Thyroid gland (tissue), 4 donors: ENCODE measurements at regions not wholly inside any gene's neighbourhood (a gene's known extent, or its start where the extent isn't known, plus 50 kb on each side); places are given as distances from the start of the nearest gene placed in this dataset.

ENCODE experiments used
- POLR2A ChIP-seq, 2 donors: fragments of 450-650 bp; IDR thresholded peaks; one replicate each; pipeline ENCODE4 v1.6.1; 2017; ENCODE audit warnings: antibody characterized with exemption in 2 of 2, mild to moderate bottlenecking in 2 of 2, moderate library complexity in 1 of 2
- TF ChIP-seq, protein P1 (sequence below), 6 experiments: fragments of 200-600 bp in 3 of 6; fragments of 450-650 bp in 3 of 6; sonication (generic) in 3 of 6; IDR thresholded peaks; one replicate each; pipeline ENCODE4 v1.5.1; 2016 to 2019; ENCODE audit warnings: antibody characterized with exemption in 6 of 6, mild to moderate bottlenecking in 2 of 6, inconsistent platforms in 1 of 6, moderate library complexity in 1 of 6

DNA sequence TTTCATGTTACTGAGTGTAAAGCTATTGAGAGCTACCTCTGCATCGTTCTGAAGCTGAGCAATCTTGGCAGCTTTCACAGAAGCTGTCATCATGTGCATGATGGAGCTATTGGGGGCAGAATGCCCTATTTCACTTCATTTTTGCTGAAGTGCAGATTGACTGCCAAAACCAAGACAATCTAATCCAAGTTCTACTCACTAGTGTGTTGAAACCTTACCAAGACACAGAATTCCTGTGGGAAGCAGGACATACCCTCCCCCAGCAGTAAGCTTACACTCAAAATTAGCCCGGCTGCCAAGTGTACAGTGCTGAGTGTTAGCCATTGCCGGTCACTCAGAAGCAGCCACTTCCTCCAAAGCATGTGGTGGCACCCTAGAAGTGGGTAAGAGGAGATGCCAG lies 177.3 kb upstream of the TENT5A start:
- TF ChIP-seq, protein P1, sequence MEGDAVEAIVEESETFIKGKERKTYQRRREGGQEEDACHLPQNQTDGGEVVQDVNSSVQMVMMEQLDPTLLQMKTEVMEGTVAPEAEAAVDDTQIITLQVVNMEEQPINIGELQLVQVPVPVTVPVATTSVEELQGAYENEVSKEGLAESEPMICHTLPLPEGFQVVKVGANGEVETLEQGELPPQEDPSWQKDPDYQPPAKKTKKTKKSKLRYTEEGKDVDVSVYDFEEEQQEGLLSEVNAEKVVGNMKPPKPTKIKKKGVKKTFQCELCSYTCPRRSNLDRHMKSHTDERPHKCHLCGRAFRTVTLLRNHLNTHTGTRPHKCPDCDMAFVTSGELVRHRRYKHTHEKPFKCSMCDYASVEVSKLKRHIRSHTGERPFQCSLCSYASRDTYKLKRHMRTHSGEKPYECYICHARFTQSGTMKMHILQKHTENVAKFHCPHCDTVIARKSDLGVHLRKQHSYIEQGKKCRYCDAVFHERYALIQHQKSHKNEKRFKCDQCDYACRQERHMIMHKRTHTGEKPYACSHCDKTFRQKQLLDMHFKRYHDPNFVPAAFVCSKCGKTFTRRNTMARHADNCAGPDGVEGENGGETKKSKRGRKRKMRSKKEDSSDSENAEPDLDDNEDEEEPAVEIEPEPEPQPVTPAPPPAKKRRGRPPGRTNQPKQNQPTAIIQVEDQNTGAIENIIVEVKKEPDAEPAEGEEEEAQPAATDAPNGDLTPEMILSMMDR (IDR thresholded peaks at IDR 0.05) = no peak
- no peak for TF ChIP-seq POLR2A (IDR thresholded peaks at IDR 0.05)
